Activated B cell treated with CpG ODN at 0.5 μM for 24 hours (primary cell): ENCODE measurements at regions not wholly inside any gene's neighbourhood (a gene's known extent, or its start where the extent isn't known, plus 50 kb on each side); places are given as distances from the start of the nearest gene placed in this dataset.

ENCODE experiments used
- ATAC-seq: fragments of 200-7000 bp; cut with Tn5 transposase; one replicate; pipeline ENCODE4 v1.10.0; 2021; ENCODE audit warnings: low read depth, mild to moderate bottlenecking, moderate library complexity
- CTCF ChIA-PET: fragments of 350-600 bp; sonication (Branson Sonifier 250); formaldehyde crosslinking; loops from one replicate; lab custom pipeline; 2021; ENCODE audit warnings: antibody characterized with exemption; lab: Charles Lee
- POLR2A ChIA-PET: fragments of 350-600 bp; sonication (Branson Sonifier 250); formaldehyde crosslinking; loops from one replicate; lab custom pipeline; 2021; ENCODE audit warnings: antibody characterized with exemption; lab: Charles Lee
- DNase-seq: peaks from one replicate; pipeline ENCODE4 v3.0.0; 2022
- H3K27ac Mint-ChIP-seq: one replicate; pipeline ENCODE4 v1.8.0; 2020; ENCODE audit warnings: mixed read lengths
- H3K27me3 Mint-ChIP-seq: one replicate; pipeline ENCODE4 v1.8.0; 2021; ENCODE audit warnings: mixed read lengths
- H3K36me3 Mint-ChIP-seq: one replicate; pipeline ENCODE4 v1.8.0; 2021; ENCODE audit warnings: low read depth, mixed read lengths
- H3K4me1 Mint-ChIP-seq: one replicate; pipeline ENCODE4 v1.8.0; 2021; ENCODE audit warnings: mixed read lengths
- H3K4me3 Mint-ChIP-seq: one replicate; pipeline ENCODE4 v1.8.0; 2020; ENCODE audit warnings: mild to moderate bottlenecking, mixed read lengths
- H3K9me3 Mint-ChIP-seq: one replicate; pipeline ENCODE4 v1.8.0; 2020; ENCODE audit warnings: mixed read lengths
- intact Hi-C: fragments of 100-400 bp; cut with micrococcal nuclease; formaldehyde crosslinking; loops from one replicate; pipeline ENCODE4 v1.15.1; 2024
- TF ChIP-seq, protein P1 (sequence below): fragments of 200-600 bp; IDR thresholded peaks from one replicate; pipeline ENCODE4 v1.8.0; 2022; ENCODE audit warnings: antibody characterized with exemption, mild to moderate bottlenecking

GRCh38 chr4:137627739-137628460 is 95.6 kb upstream of the PCDH18 start:
- ChIA-PET CTCF (no interaction called here), POLR2A (no interaction called here)
- TF ChIP-seq, protein P1, sequence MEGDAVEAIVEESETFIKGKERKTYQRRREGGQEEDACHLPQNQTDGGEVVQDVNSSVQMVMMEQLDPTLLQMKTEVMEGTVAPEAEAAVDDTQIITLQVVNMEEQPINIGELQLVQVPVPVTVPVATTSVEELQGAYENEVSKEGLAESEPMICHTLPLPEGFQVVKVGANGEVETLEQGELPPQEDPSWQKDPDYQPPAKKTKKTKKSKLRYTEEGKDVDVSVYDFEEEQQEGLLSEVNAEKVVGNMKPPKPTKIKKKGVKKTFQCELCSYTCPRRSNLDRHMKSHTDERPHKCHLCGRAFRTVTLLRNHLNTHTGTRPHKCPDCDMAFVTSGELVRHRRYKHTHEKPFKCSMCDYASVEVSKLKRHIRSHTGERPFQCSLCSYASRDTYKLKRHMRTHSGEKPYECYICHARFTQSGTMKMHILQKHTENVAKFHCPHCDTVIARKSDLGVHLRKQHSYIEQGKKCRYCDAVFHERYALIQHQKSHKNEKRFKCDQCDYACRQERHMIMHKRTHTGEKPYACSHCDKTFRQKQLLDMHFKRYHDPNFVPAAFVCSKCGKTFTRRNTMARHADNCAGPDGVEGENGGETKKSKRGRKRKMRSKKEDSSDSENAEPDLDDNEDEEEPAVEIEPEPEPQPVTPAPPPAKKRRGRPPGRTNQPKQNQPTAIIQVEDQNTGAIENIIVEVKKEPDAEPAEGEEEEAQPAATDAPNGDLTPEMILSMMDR, result no peak
- DNase-seq, result no peak
- no peaks in the 10 kb centered on the region for H3K4me1 Mint-ChIP-seq
- no peak overlapping the region for H3K27ac Mint-ChIP-seq
- no peaks in the 10 kb centered on the region for H3K27me3 Mint-ChIP-seq
- intact Hi-C loops, result no loop called here
- no peak overlapping the region for H3K4me3 Mint-ChIP-seq
- no peak for ATAC-seq
- H3K9me3 Mint-ChIP-seq, result no peaks in the 10 kb centered on the region
- H3K36me3 Mint-ChIP-seq, result no peaks in the 10 kb centered on the region

DNA sequence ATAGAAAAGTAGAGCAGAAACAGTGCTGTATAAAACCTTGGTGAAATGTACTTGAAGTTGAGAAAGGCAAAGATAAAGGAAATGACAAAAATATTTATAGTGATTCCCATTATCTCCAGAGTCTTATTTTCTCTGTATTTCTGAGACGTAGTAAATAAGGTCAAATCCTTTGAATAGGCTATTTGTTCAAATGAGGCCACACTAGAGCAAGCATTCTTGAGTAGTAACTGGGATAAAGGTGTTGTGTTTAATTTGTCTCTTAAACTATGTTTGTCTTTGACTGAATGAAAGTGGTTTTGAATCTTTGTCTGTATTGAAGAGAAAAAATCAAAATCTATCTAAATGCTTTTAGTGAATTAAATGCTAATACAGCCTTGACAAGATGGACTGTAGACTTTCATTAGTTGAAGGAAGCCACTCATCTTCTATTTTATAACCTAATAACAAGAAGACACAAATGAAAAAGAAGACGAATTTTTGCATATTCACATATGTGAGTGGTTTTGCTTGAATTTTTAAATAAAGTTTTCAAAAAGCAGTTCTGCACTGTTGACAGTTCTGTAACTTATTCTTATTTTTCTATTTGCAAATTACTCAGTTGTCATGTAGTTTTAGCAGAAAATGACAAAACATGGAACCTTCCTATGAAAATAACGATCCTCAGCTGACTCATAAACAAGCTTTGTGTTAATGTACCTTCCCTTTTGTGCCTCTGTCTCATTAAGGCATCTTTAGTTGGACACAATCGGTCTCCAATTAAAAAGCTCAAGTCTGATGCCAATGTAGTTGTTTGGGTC is 94.8 kb upstream of the PCDH18 start:
- ChIA-PET CTCF (no interaction called here), POLR2A (no interaction called here)
- Mint-ChIP-seq H3K27me3 (no peaks in the 10 kb centered on the region), H3K27ac (no peak overlapping the region), H3K9me3 (no peaks in the 10 kb centered on the region), H3K4me1 (no peaks in the 10 kb centered on the region), H3K36me3 (no peaks in the 10 kb centered on the region), H3K4me3 (no peak overlapping the region)
- TF ChIP-seq, protein P1, result no peak
- no peak for DNase-seq
- intact Hi-C loops, result no loop called here
- ATAC-seq, result no peak

- H3K4me3 Mint-ChIP-seq, result no peak overlapping the region
- no peaks in the 10 kb centered on the region for H3K4me1 Mint-ChIP-seq
- ATAC-seq (no peak), DNase-seq (no peak)
- H3K27ac Mint-ChIP-seq, result no peak overlapping the region
- H3K9me3 Mint-ChIP-seq, result no peaks in the 10 kb centered on the region
- H3K36me3 Mint-ChIP-seq, result no peaks in the 10 kb centered on the region
- POLR2A ChIA-PET, result no interaction called here
- TF ChIP-seq, protein P1, result no peak
- H3K27me3 Mint-ChIP-seq, result no peaks in the 10 kb centered on the region
- CTCF ChIA-PET, result no interaction called here
- intact Hi-C loops, result no loop called here
Observed at GRCh38 chr4:137623013-137623412, 90.7 kb upstream of the PCDH18 start.

- Mint-ChIP-seq H3K4me1 (no peaks in the 10 kb centered on the region), H3K27ac (no peak overlapping the region), H3K36me3 (no peaks in the 10 kb centered on the region), H3K9me3 (no peaks in the 10 kb centered on the region), H3K4me3 (no peak overlapping the region), H3K27me3 (no peaks in the 10 kb centered on the region)
- POLR2A ChIA-PET, result no interaction called here
- DNase-seq (no peak), ATAC-seq (no peak)
- CTCF ChIA-PET, result no interaction called here
- intact Hi-C loops, result no loop called here
- TF ChIP-seq, protein P1, result no peak
Observed at GRCh38 chr4:137621056-137621455, 88.8 kb upstream of the PCDH18 start.

DNA sequence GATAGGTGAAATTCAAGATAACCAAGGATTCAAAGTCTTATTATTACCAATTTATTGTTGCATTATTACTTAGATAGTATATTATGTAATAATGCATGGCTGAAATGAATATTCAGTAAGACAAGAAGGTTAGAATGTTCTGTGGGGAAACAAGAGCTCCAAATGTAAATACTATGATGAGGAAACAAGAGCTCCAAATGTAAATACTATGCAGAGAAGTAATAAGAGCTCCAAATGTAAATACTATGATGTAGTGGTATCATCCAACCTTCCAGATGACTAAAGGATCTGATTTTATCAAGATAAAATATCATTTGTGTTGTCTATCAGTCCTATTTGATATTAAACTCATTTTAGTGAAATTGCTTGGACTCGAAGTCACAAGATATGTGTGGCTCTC is 82.2 kb upstream of the PCDH18 start:
- H3K9me3 Mint-ChIP-seq, result no peaks in the 10 kb centered on the region

More for the DNA sequence above, 82.2 kb upstream of the PCDH18 start:
- Mint-ChIP-seq H3K4me1 (no peaks in the 10 kb centered on the region), H3K36me3 (no peaks in the 10 kb centered on the region), H3K4me3 (no peak overlapping the region), H3K27ac (no peak overlapping the region), H3K27me3 (no peaks in the 10 kb centered on the region)
- ATAC-seq (no peak), DNase-seq (no peak)
- TF ChIP-seq, protein P1, result no peak
- POLR2A ChIA-PET, result no interaction called here
- CTCF ChIA-PET, result no interaction called here
- intact Hi-C loops, result no loop called here
